22Rv1 (cell line): ENCODE measurements at regions not wholly inside any gene's neighbourhood (a gene's known extent, or its start where the extent isn't known, plus 50 kb on each side); places are given as distances from the start of the nearest gene placed in this dataset.

ENCODE experiments used
- H3K27ac ChIP-seq: fragments of 450-650 bp; 2 replicates; pipeline ENCODE4 v1.5.1; 2017
- ZFX ChIP-seq: fragments of 450-650 bp; IDR thresholded peaks from 2 replicates; pipeline ENCODE4 v1.6.1; 2017; ENCODE audit warnings: antibody characterized with exemption, borderline replicate concordance
- TF ChIP-seq, protein P1 (sequence below): fragments of 450-650 bp; IDR thresholded peaks from 2 replicates; pipeline ENCODE4 v1.5.1; 2017; ENCODE audit warnings: mild to moderate bottlenecking

DNA sequence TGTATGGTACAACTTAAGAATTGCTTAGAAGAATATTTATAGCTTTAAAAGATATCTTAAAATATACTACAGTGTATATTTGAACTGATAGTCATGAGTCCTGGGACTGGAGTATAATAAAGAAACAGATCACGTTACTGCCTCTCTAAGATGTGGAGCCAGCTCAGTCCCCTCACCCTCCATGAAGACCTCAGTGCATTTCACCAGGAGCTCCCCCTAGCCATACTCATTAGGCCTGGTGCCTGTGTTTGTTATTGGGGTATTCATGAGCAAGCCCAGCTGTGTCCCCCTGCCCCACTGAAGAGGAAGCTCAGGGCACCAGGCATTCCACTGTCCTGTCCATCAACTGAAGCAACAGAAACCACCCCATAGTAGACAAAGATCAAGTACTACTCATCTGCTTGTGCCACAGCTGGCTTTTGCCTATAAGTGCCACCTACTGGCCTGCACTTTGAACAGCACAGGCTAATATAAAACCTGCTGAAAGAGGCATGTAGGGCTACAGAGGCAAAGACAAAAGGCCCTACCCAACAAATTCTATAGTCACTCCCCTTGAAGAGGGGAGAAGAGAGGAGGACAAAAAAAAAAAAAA, 850.2 kb upstream of the NUDT12 start:
- no peak for TF ChIP-seq ZFX
- TF ChIP-seq, protein P1, sequence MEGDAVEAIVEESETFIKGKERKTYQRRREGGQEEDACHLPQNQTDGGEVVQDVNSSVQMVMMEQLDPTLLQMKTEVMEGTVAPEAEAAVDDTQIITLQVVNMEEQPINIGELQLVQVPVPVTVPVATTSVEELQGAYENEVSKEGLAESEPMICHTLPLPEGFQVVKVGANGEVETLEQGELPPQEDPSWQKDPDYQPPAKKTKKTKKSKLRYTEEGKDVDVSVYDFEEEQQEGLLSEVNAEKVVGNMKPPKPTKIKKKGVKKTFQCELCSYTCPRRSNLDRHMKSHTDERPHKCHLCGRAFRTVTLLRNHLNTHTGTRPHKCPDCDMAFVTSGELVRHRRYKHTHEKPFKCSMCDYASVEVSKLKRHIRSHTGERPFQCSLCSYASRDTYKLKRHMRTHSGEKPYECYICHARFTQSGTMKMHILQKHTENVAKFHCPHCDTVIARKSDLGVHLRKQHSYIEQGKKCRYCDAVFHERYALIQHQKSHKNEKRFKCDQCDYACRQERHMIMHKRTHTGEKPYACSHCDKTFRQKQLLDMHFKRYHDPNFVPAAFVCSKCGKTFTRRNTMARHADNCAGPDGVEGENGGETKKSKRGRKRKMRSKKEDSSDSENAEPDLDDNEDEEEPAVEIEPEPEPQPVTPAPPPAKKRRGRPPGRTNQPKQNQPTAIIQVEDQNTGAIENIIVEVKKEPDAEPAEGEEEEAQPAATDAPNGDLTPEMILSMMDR: peak; percentile 67
- H3K27ac ChIP-seq: no peak overlapping the region

GRCh38 chr5:104400941-104401340, 838.4 kb upstream of the NUDT12 start:
- TF ChIP-seq, protein P1: no peak
- TF ChIP-seq ZFX: no peak
- H3K27ac ChIP-seq: no peak overlapping the region

DNA sequence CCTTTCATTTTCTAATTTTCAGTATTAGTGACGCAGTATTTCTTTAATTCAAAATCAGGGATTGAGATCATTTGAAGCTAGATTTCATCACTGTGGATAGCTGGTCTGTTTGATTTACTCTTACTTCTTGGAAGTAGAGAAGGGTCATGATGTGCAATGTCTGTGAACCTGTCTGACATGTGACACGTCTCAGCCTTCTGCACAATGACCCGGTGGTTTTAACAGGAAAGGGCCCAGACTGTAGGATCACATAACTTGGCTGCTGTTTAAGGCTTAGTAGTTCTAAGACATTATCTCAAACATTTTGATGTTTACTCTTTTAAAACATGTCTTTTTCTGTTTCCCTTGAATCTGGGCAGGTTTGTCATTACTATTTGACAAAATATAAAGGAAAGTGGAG, 823.3 kb upstream of the NUDT12 start:
- TF ChIP-seq ZFX: no peak
- TF ChIP-seq, protein P1: no peak
- no peak overlapping the region for H3K27ac ChIP-seq

GRCh38 chr5:104375345-104375744, 812.8 kb upstream of the NUDT12 start:
- TF ChIP-seq ZFX: no peak
- TF ChIP-seq, protein P1: no peak
- H3K27ac ChIP-seq: no peak overlapping the region

DNA sequence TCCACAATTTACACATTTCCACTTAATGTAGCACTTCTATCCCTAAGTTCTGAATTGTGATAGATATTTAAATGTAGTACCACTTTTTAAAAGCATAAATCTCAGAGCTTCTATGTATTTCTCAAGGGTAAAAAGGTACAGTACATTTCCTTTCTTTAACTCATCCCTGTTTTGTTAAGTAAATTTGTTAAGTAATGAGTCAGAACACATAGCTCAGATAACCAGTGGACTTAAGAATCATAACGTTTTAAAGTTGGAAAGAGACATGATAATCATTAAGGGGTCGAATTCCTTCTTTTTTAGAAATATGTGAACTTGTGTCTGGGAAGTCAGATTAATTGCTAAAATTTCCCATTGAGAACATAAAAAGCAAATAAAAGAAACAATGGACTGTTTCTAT, 810.2 kb upstream of the NUDT12 start:
- no peak overlapping the region for H3K27ac ChIP-seq
- no peak for TF ChIP-seq ZFX
- TF ChIP-seq, protein P1: no peak

- TF ChIP-seq, protein P1: no peak
- no peak for TF ChIP-seq ZFX
- no peak overlapping the region for H3K27ac ChIP-seq
Observed at GRCh38 chr5:104372376-104372775, 809.8 kb upstream of the NUDT12 start.

DNA sequence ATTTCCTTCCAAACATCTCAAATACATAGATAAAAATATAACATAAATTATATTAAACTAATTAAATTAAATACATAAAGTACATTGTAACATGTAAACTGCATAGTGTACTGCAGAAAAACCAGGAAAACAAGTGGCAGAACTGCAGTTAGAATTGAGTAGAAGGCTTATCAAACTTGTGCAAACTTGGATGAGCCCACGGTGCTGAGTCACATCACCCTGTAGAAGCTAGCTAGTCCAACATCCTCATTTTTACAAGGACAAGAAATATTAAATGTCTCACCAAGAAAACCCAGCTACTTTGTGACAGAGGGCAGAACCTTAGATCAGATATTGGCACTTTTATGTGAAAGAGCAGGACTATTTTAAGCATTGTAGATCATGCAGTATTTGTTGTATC, 807.9 kb upstream of the NUDT12 start:
- TF ChIP-seq, protein P1: no peak
- no peak for TF ChIP-seq ZFX
- H3K27ac ChIP-seq: no peak overlapping the region
